Transverse colon (tissue), 4 donors: ENCODE measurements at regions not wholly inside any gene's neighbourhood (a gene's known extent, or its start where the extent isn't known, plus 50 kb on each side); places are given as distances from the start of the nearest gene placed in this dataset.

Source experiments
- DNase-seq: peaks from one replicate; pipeline ENCODE4 v3.0.0-alpha.2; 2019
- H3K27ac ChIP-seq, 4 donors: fragments of 200-600 bp; sonication (generic); 2 replicates each; pipeline ENCODE4 v1.5.1; 2016 to 2018; ENCODE audit warnings: inconsistent platforms in 4 of 4
- H3K27me3 ChIP-seq: fragments of 200-600 bp; sonication (generic); 2 replicates; pipeline ENCODE4 v1.5.1; 2017; ENCODE audit warnings: inconsistent platforms
- H3K36me3 ChIP-seq, 4 donors: fragments of 200-600 bp; sonication (generic); 2 replicates each; pipeline ENCODE4 v1.5.1; 2017 to 2019; ENCODE audit warnings: inconsistent platforms in 4 of 4
- H3K4me1 ChIP-seq, 4 donors: fragments of 200-600 bp; sonication (generic); 2 replicates each; pipeline ENCODE4 v1.5.1; 2017 to 2020; ENCODE audit warnings: inconsistent platforms in 4 of 4
- H3K4me3 ChIP-seq, 4 donors: fragments of 200-600 bp; sonication (generic); 1 replicate in 1 of 4; 2 replicates in 3 of 4; pipeline versions ENCODE4 v1.5.1 to v1.6.1; 2017 to 2019; ENCODE audit warnings: inconsistent platforms in 4 of 4
- H3K9me3 ChIP-seq, 2 donors: fragments of 200-600 bp; sonication (generic); 2 replicates each; pipeline ENCODE4 v1.5.1; 2017 to 2019; ENCODE audit warnings: inconsistent platforms in 2 of 2
- CTCF ChIP-seq, 5 experiments: fragments of 200-600 bp in 3 of 5; fragments of 450-650 bp in 2 of 5; sonication (generic) in 3 of 5; IDR thresholded peaks; 1 replicate in 2 of 5; 2 replicates in 3 of 5; pipeline ENCODE4 v1.5.1; 2016 to 2017; ENCODE audit warnings: antibody characterized with exemption in 5 of 5, inconsistent platforms in 3 of 5, mild to moderate bottlenecking in 2 of 5, moderate library complexity in 1 of 5
- EP300 ChIP-seq: sonication (generic); formaldehyde crosslinking; IDR thresholded peaks from one replicate; pipeline ENCODE4 v1.6.1; 2017; ENCODE audit warnings: antibody characterized with exemption, low read depth
- POLR2A ChIP-seq: fragments of 450-650 bp; IDR thresholded peaks from one replicate; pipeline ENCODE4 v1.6.1; 2016; ENCODE audit warnings: antibody characterized with exemption, mild to moderate bottlenecking, moderate library complexity
- POLR2AphosphoS5 ChIP-seq, 3 donors: sonication (generic); formaldehyde crosslinking; IDR thresholded peaks; one replicate each; pipeline ENCODE4 v1.6.1; 2016; ENCODE audit warnings: antibody characterized with exemption in 3 of 3
- WGBS, 2 donors: methylation state at CpG; one replicate each; pipeline ENCODE4 v1.1.5; 2018; ENCODE audit warnings: low coverage in 1 of 2; 5-methylcytosine and 5-hydroxymethylcytosine counted together
- in situ Hi-C, 4 donors: fragments of 200-750 bp; cut with MboI; loops; one replicate each; pipeline versions ENCODE4 v1.15.0 to v1.15.1; 2017; ENCODE audit warnings: low sequenced_read_pairs in 3 of 4, low pct_ligation_motif_present in 1 of 4, low pct_unique_long_range_greater_than_20kb in 1 of 4
- intact Hi-C: fragments of 100-400 bp; cut with DNase I; formaldehyde crosslinking; loops from one replicate; pipeline ENCODE4 v1.15.1; 2023; ENCODE audit warnings: low total_unique reads

- no peak for TF ChIP-seq POLR2A
- TF ChIP-seq CTCF (IDR thresholded peaks at IDR 0.05) = no peak
- no peak for TF ChIP-seq POLR2AphosphoS5 (IDR thresholded peaks at IDR 0.05)
- no peak for TF ChIP-seq EP300
- Histone ChIP-seq H3K4me1 (no peaks in the 10 kb centered on the region), H3K36me3 (no peaks in the 10 kb centered on the region), H3K4me3 (no peak overlapping the region), H3K27ac (no peak overlapping the region), H3K27me3 (no peaks in the 10 kb centered on the region), H3K9me3 (no peaks in the 10 kb centered on the region)
- intact Hi-C loops (no loop called here), in situ Hi-C loops (no loop called here)
- no peak for DNase-seq
- WGBS, 2 donors = 80 to 89% methylated on average over 1 to 2 of the region's 2 CpGs
Observed at GRCh38 chr6:140475086-140475485, 1100.6 kb upstream of the CITED2 start.

- H3K4me3 ChIP-seq = no peak overlapping the region
- WGBS, 2 donors = 49 to 53% methylated on average over 3 of the region's 3 CpGs
- TF ChIP-seq CTCF (IDR thresholded peaks at IDR 0.05) (no peak), EP300 (no peak), POLR2AphosphoS5 (IDR thresholded peaks at IDR 0.05) (no peak), POLR2A (no peak)
- H3K4me1 ChIP-seq = peaks cover 7 to 37% (median 22%) of the 10 kb centered on the region in 4 donors
- peaks cover 0 to 6% of the 10 kb centered on the region in 2 donors for H3K9me3 ChIP-seq
- no peaks in the 10 kb centered on the region for H3K27me3 ChIP-seq
- in situ Hi-C loops = no loop called here
- H3K36me3 ChIP-seq = no peaks in the 10 kb centered on the region
- intact Hi-C loops = no loop called here
- no peak overlapping the region for H3K27ac ChIP-seq
- DNase-seq = no peak
Observed at GRCh38 chr6:140464720-140465119, 1090.3 kb upstream of the CITED2 start.

GRCh38 chr6:140463312-140463710 lies 1088.9 kb upstream of the CITED2 start:
- in situ Hi-C loops = no loop called here
- 40 to 47% methylated on average over 2 of the region's 2 CpGs for WGBS, 2 donors
- no peak for DNase-seq
- Histone ChIP-seq H3K9me3 (peaks cover 0 to 6% of the 10 kb centered on the region in 2 donors), H3K27me3 (no peaks in the 10 kb centered on the region), H3K4me3 (no peak overlapping the region), H3K36me3 (no peaks in the 10 kb centered on the region), H3K4me1 (peaks cover 7 to 37% (median 22%) of the 10 kb centered on the region in 4 donors), H3K27ac (peak overlapping the region; percentile 71 to 81 (median 74))
- intact Hi-C loops = no loop called here
- no peak for TF ChIP-seq POLR2AphosphoS5 (IDR thresholded peaks at IDR 0.05)
- TF ChIP-seq EP300 = no peak
- no peak for TF ChIP-seq CTCF (IDR thresholded peaks at IDR 0.05)
- no peak for TF ChIP-seq POLR2A

- H3K4me1 ChIP-seq = peaks cover 7 to 37% (median 22%) of the 10 kb centered on the region in 4 donors
- WGBS, 2 donors = 24 to 38% methylated on average over 3 of the region's 3 CpGs
- H3K4me3 ChIP-seq = no peak overlapping the region
- DNase-seq = peak; percentile 8
- peaks cover 0 to 6% of the 10 kb centered on the region in 2 donors for H3K9me3 ChIP-seq
- no peaks in the 10 kb centered on the region for H3K36me3 ChIP-seq
- intact Hi-C loops = no loop called here
- no peaks in the 10 kb centered on the region for H3K27me3 ChIP-seq
- in situ Hi-C loops = no loop called here
- peak overlapping the region; percentile 71 to 81 (median 74) for H3K27ac ChIP-seq
- TF ChIP-seq POLR2AphosphoS5 (IDR thresholded peaks at IDR 0.05) = peak in 2 of 3 donors; percentile 9 to 38
- TF ChIP-seq POLR2A = no peak
Observed at GRCh38 chr6:140462453-140463311, 1088.2 kb upstream of the CITED2 start.

- DNase-seq = no peak
- Histone ChIP-seq H3K27me3 (no peaks in the 10 kb centered on the region), H3K4me3 (no peak overlapping the region), H3K27ac (peak overlapping the region; percentile 71 to 81 (median 74)), H3K4me1 (peaks cover 7 to 37% (median 22%) of the 10 kb centered on the region in 4 donors), H3K9me3 (peaks cover 0 to 3% of the 10 kb centered on the region in 2 donors), H3K36me3 (no peaks in the 10 kb centered on the region)
- intact Hi-C loops = no loop called here
- in situ Hi-C loops = no loop called here
- no peak for TF ChIP-seq POLR2A
- TF ChIP-seq CTCF (IDR thresholded peaks at IDR 0.05) = no peak
- TF ChIP-seq POLR2AphosphoS5 (IDR thresholded peaks at IDR 0.05) = no peak
- TF ChIP-seq EP300 = no peak
Observed at GRCh38 chr6:140462076-140462452, 1087.6 kb upstream of the CITED2 start.
